Ishikawa (cell line): ENCODE measurements at regions not wholly inside any gene's neighbourhood (a gene's known extent, or its start where the extent isn't known, plus 50 kb on each side); places are given as distances from the start of the nearest gene placed in this dataset.
A peak's percentile ranks its signal among the peaks of the same experiment; 100 is the strongest.

Source experiments
- CEBPB ChIP-seq: IDR thresholded peaks from 2 replicates; pipeline ENCODE4 v1.6.1; 2012
- CREB1 ChIP-seq: IDR thresholded peaks from 2 replicates; pipeline ENCODE4 v1.6.1; 2012; ENCODE audit warnings: low read depth
- EGR1 ChIP-seq: IDR thresholded peaks from 2 replicates; pipeline ENCODE4 v1.6.1; 2012
- EP300 ChIP-seq: IDR thresholded peaks from 2 replicates; pipeline ENCODE4 v1.6.1; 2012; ENCODE audit warnings: borderline replicate concordance
- FOXM1 ChIP-seq: IDR thresholded peaks from 2 replicates; pipeline ENCODE4 v1.6.1; 2012; ENCODE audit warnings: low read depth, borderline replicate concordance
- NFIC ChIP-seq: IDR thresholded peaks from 2 replicates; pipeline ENCODE4 v1.6.1; 2012
- RAD21 ChIP-seq: IDR thresholded peaks from 2 replicates; pipeline ENCODE4 v1.6.1; 2012; ENCODE audit warnings: low read depth
- TAF1 ChIP-seq: IDR thresholded peaks from 2 replicates; pipeline ENCODE4 v1.6.1; 2012; ENCODE audit warnings: low read depth, mild to moderate bottlenecking
- TCF12 ChIP-seq: IDR thresholded peaks from 2 replicates; pipeline ENCODE4 v1.6.1; 2012; ENCODE audit warnings: low read depth
- TEAD4 ChIP-seq: IDR thresholded peaks from 2 replicates; pipeline ENCODE4 v1.6.1; 2012
- YY1 ChIP-seq: IDR thresholded peaks from 2 replicates; pipeline ENCODE4 v1.6.1; 2012; ENCODE audit warnings: low read depth
- ZBTB7A ChIP-seq: IDR thresholded peaks from 2 replicates; pipeline ENCODE4 v1.6.1; 2012; ENCODE audit warnings: low read depth
- TF ChIP-seq, protein P1 (sequence below): IDR thresholded peaks from 2 replicates; pipeline ENCODE4 v1.6.1; 2012; ENCODE audit warnings: low read depth, mild to moderate bottlenecking
- TF ChIP-seq, protein P2 (sequence below): IDR thresholded peaks from 2 replicates; pipeline ENCODE4 v1.6.1; 2012
- TF ChIP-seq, protein P3 (sequence below): IDR thresholded peaks from 2 replicates; pipeline ENCODE4 v1.6.1; 2012

- TF ChIP-seq EGR1 (no peak), TEAD4 (peak; percentile 70)
These were observed 116.3 kb upstream of the RET start for GRCh38 chr10:42960491-42960990.

- TF ChIP-seq TAF1 (no peak), NFIC (no peak), YY1 (no peak), EP300 (no peak), EGR1 (no peak), CEBPB (no peak), TEAD4 (no peak)
- TF ChIP-seq, protein P1, sequence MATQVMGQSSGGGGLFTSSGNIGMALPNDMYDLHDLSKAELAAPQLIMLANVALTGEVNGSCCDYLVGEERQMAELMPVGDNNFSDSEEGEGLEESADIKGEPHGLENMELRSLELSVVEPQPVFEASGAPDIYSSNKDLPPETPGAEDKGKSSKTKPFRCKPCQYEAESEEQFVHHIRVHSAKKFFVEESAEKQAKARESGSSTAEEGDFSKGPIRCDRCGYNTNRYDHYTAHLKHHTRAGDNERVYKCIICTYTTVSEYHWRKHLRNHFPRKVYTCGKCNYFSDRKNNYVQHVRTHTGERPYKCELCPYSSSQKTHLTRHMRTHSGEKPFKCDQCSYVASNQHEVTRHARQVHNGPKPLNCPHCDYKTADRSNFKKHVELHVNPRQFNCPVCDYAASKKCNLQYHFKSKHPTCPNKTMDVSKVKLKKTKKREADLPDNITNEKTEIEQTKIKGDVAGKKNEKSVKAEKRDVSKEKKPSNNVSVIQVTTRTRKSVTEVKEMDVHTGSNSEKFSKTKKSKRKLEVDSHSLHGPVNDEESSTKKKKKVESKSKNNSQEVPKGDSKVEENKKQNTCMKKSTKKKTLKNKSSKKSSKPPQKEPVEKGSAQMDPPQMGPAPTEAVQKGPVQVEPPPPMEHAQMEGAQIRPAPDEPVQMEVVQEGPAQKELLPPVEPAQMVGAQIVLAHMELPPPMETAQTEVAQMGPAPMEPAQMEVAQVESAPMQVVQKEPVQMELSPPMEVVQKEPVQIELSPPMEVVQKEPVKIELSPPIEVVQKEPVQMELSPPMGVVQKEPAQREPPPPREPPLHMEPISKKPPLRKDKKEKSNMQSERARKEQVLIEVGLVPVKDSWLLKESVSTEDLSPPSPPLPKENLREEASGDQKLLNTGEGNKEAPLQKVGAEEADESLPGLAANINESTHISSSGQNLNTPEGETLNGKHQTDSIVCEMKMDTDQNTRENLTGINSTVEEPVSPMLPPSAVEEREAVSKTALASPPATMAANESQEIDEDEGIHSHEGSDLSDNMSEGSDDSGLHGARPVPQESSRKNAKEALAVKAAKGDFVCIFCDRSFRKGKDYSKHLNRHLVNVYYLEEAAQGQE: no peak
- TF ChIP-seq, protein P2, sequence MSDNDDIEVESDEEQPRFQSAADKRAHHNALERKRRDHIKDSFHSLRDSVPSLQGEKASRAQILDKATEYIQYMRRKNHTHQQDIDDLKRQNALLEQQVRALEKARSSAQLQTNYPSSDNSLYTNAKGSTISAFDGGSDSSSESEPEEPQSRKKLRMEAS: no peak
These were observed 115.7 kb upstream of the RET start for GRCh38 chr10:42960991-42961795.

DNA sequence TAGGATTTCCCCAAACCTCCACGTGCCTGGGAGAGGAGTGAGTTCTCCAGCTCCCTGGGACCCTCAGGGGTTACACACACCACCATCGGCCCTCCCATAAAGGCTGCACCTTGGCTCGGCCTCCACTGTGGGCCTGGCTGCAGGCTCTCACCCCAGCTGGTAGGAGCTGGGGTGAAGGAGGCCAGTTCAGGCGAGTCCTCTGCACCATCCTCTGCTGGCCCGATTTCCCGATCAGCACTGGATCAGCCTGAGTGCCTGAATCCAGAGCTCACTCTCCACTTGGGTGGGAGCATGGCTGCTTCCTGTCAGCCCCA lies 115.1 kb upstream of the RET start:
- no peak for TF ChIP-seq ZBTB7A
- no peak for TF ChIP-seq RAD21
- TF ChIP-seq CREB1: no peak
- TF ChIP-seq TCF12: no peak
- no peak for TF ChIP-seq CEBPB
- TF ChIP-seq, protein P1: no peak
- TF ChIP-seq EGR1: no peak
- no peak for TF ChIP-seq TAF1
- TF ChIP-seq YY1: no peak
- TF ChIP-seq EP300: no peak
- TF ChIP-seq, protein P3, sequence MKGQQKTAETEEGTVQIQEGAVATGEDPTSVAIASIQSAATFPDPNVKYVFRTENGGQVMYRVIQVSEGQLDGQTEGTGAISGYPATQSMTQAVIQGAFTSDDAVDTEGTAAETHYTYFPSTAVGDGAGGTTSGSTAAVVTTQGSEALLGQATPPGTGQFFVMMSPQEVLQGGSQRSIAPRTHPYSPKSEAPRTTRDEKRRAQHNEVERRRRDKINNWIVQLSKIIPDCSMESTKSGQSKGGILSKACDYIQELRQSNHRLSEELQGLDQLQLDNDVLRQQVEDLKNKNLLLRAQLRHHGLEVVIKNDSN: no peak

- TF ChIP-seq TCF12 (no peak), EP300 (no peak), TAF1 (no peak), ZBTB7A (no peak)
- TF ChIP-seq, protein P3: no peak
- TF ChIP-seq, protein P2: no peak
- TF ChIP-seq, protein P1: no peak
These were observed 114.6 kb upstream of the RET start for GRCh38 chr10:42962110-42962901.

- no peak for TF ChIP-seq YY1
- no peak for TF ChIP-seq RAD21
- TF ChIP-seq, protein P3: no peak
- TF ChIP-seq TAF1: no peak
- no peak for TF ChIP-seq NFIC
- no peak for TF ChIP-seq EP300
- no peak for TF ChIP-seq CREB1
- TF ChIP-seq TEAD4: no peak
- no peak for TF ChIP-seq FOXM1
- TF ChIP-seq, protein P1: no peak
- no peak for TF ChIP-seq ZBTB7A
- no peak for TF ChIP-seq TCF12
- TF ChIP-seq CEBPB: no peak
- TF ChIP-seq, protein P2: no peak
- no peak for TF ChIP-seq EGR1
These were observed 114.0 kb upstream of the RET start for GRCh38 chr10:42962902-42963231.
